HEK293 (cell line): ENCODE measurements at regions not wholly inside any gene's neighbourhood (a gene's known extent, or its start where the extent isn't known, plus 50 kb on each side); places are given as distances from the start of the nearest gene placed in this dataset.

Source experiments
- CTCF ChIA-PET: fragments of 350-600 bp; formaldehyde crosslinking; extraction: SDS; loops from one replicate; lab custom pipeline; 2021; ENCODE audit warnings: antibody characterized with exemption; lab: Yijun Ruan, JAX
- POLR2A ChIA-PET: fragments of 300-600 bp; formaldehyde crosslinking; extraction: SDS; loops from one replicate; lab custom pipeline; 2020; ENCODE audit warnings: antibody characterized with exemption, inconsistent platforms; lab: Yijun Ruan, JAX
- H3K27ac ChIP-seq: fragments of 200-500 bp; sonication (Bioruptor generic); 2 replicates; pipeline ENCODE4 v1.5.1; 2014; ENCODE audit warnings: low read depth, low read length, control low read depth, inconsistent platforms; ENCODE audit errors: extremely low read depth
- H3K36me3 ChIP-seq, 2 experiments: fragments of 200-500 bp in 1 of 2; sonication (Bioruptor generic) in 1 of 2; 1 replicate in 1 of 2; 2 replicates in 1 of 2; pipeline ENCODE4 v1.5.1; 2014 to 2017; ENCODE audit warnings: inconsistent platforms in 2 of 2, low read length in 2 of 2; ENCODE audit not compliant: control insufficient read depth in 2 of 2, insufficient read depth in 1 of 2
- H3K4me1 ChIP-seq: fragments of 200-500 bp; sonication (Bioruptor generic); 2 replicates; pipeline ENCODE4 v1.5.1; 2014; ENCODE audit warnings: mild to moderate bottlenecking, low read length, inconsistent platforms; ENCODE audit not compliant: control insufficient read depth, insufficient read depth
- H3K4me3 ChIP-seq: 2 replicates; pipeline ENCODE4 v1.5.1; 2011; ENCODE audit warnings: low read depth, mild to moderate bottlenecking, control low read depth, low read length, moderate library complexity
- H3K9me3 ChIP-seq: fragments of 200-500 bp; sonication (Bioruptor generic); 2 replicates; pipeline ENCODE4 v1.5.1; 2014; ENCODE audit warnings: low read depth, low read length, inconsistent platforms; ENCODE audit not compliant: control insufficient read depth, insufficient read depth
- GLI4 ChIP-seq: fragments of 450-650 bp; formaldehyde crosslinking; IDR thresholded peaks from 2 replicates; pipeline ENCODE4 v1.5.1; 2016; ENCODE audit warnings: missing biosample characterization, missing genetic modification characterization
- MEIS1 ChIP-seq: sonication (generic); formaldehyde crosslinking; IDR thresholded peaks from 2 replicates; pipeline ENCODE4 v1.8.1; 2022; ENCODE audit warnings: missing genetic modification reagents, mild to moderate bottlenecking, borderline replicate concordance
- PRDM1 ChIP-seq: fragments of 450-650 bp; formaldehyde crosslinking; IDR thresholded peaks from 2 replicates; pipeline ENCODE4; 2016; ENCODE audit warnings: missing biosample characterization, missing genetic modification characterization
- YY2 ChIP-seq: fragments of 450-650 bp; formaldehyde crosslinking; IDR thresholded peaks from 2 replicates; pipeline ENCODE4 v1.5.1; 2016; ENCODE audit warnings: missing biosample characterization, missing genetic modification characterization
- ZBTB26 ChIP-seq: fragments of 450-650 bp; formaldehyde crosslinking; optimal IDR thresholded peaks from 2 replicates; pipeline ENCODE3; 2016; ENCODE audit warnings: missing biosample characterization, mild to moderate bottlenecking, missing genetic modification characterization
- ZBTB44 ChIP-seq: fragments of 450-650 bp; IDR thresholded peaks from 2 replicates; pipeline ENCODE4 v1.5.1; 2018; ENCODE audit warnings: missing biosample characterization, mild to moderate bottlenecking, missing genetic modification characterization
- ZBTB48 ChIP-seq: fragments of 450-650 bp; formaldehyde crosslinking; IDR thresholded peaks from 2 replicates; pipeline ENCODE4 v1.5.1; 2016; ENCODE audit warnings: missing biosample characterization, missing genetic modification characterization
- ZFP37 ChIP-seq: fragments of 450-650 bp; formaldehyde crosslinking; IDR thresholded peaks from 2 replicates; pipeline ENCODE4 v1.5.1; 2016; ENCODE audit warnings: missing biosample characterization, missing genetic modification characterization
- ZNF112 ChIP-seq: fragments of 450-650 bp; formaldehyde crosslinking; IDR thresholded peaks from 2 replicates; pipeline ENCODE4 v1.5.0; 2017; ENCODE audit warnings: missing biosample characterization, missing genetic modification characterization
- ZNF148 ChIP-seq: fragments of 450-650 bp; formaldehyde crosslinking; IDR thresholded peaks from 2 replicates; pipeline ENCODE4 v1.5.0; 2017; ENCODE audit warnings: missing biosample characterization, missing genetic modification characterization, borderline replicate concordance
- ZNF184 ChIP-seq: fragments of 450-650 bp; IDR thresholded peaks from 2 replicates; pipeline ENCODE4 v1.5.1; 2018; ENCODE audit warnings: missing biosample characterization, mild to moderate bottlenecking, missing genetic modification characterization
- ZNF2 ChIP-seq: fragments of 450-650 bp; formaldehyde crosslinking; IDR thresholded peaks from 2 replicates; pipeline ENCODE4 v1.5.1; 2016; ENCODE audit warnings: missing biosample characterization, missing genetic modification characterization
- ZNF221 ChIP-seq: fragments of 450-650 bp; formaldehyde crosslinking; IDR thresholded peaks from 2 replicates; pipeline ENCODE4 v1.5.1; 2017; ENCODE audit warnings: missing biosample characterization, missing genetic modification characterization, borderline replicate concordance
- ZNF23 ChIP-seq: fragments of 450-650 bp; formaldehyde crosslinking; IDR thresholded peaks from 2 replicates; pipeline ENCODE4 v1.5.1; 2016; ENCODE audit warnings: missing biosample characterization, missing genetic modification characterization, borderline replicate concordance
- ZNF354C ChIP-seq: fragments of 450-650 bp; formaldehyde crosslinking; IDR thresholded peaks from 2 replicates; pipeline ENCODE4 v1.5.1; 2016; ENCODE audit warnings: missing biosample characterization, missing genetic modification characterization, low read depth, borderline replicate concordance
- ZNF391 ChIP-seq: fragments of 450-650 bp; formaldehyde crosslinking; IDR thresholded peaks from 2 replicates; pipeline ENCODE4 v1.5.1; 2016; ENCODE audit warnings: low read depth, missing biosample characterization, missing genetic modification characterization, borderline replicate concordance
- ZNF404 ChIP-seq: fragments of 450-650 bp; formaldehyde crosslinking; IDR thresholded peaks from 2 replicates; pipeline ENCODE4 v1.5.1; 2017; ENCODE audit warnings: missing biosample characterization, missing genetic modification characterization
- ZNF416 ChIP-seq: fragments of 450-650 bp; formaldehyde crosslinking; IDR thresholded peaks from 2 replicates; pipeline ENCODE4 v1.5.1; 2016; ENCODE audit warnings: missing biosample characterization, missing genetic modification characterization
- ZNF433 ChIP-seq: fragments of 450-650 bp; formaldehyde crosslinking; IDR thresholded peaks from 2 replicates; pipeline ENCODE4 v1.5.1; 2016; ENCODE audit warnings: missing biosample characterization, missing genetic modification characterization, low read depth
- ZNF660 ChIP-seq: fragments of 450-650 bp; IDR thresholded peaks from 2 replicates; pipeline ENCODE4 v1.5.1; 2018; ENCODE audit warnings: missing biosample characterization, mild to moderate bottlenecking, missing genetic modification characterization
- ZNF704 ChIP-seq: fragments of 450-650 bp; formaldehyde crosslinking; IDR thresholded peaks from 2 replicates; pipeline ENCODE4 v1.5.1; 2016; ENCODE audit warnings: missing biosample characterization, missing genetic modification characterization
- ZSCAN30 ChIP-seq: fragments of 450-650 bp; IDR thresholded peaks from 2 replicates; pipeline ENCODE4 v1.5.1; 2018; ENCODE audit warnings: missing biosample characterization, mild to moderate bottlenecking, missing genetic modification characterization, moderate library complexity

- Histone ChIP-seq H3K36me3 (no peaks in the 10 kb centered on the region), H3K4me1 (no peaks in the 10 kb centered on the region), H3K27ac (no peak overlapping the region), H3K9me3 (no peaks in the 10 kb centered on the region), H3K4me3 (no peak overlapping the region)
- POLR2A ChIA-PET: no interaction called here
- TF ChIP-seq ZNF433 (tag by site-specific recombination) (no peak), ZBTB26 (tag by site-specific recombination) (no peak), MEIS1 (no peak)
- CTCF ChIA-PET: interaction anchor here (0.8 kb wide), 1 partner anchor 1616 kb away, joined by 3 read pairs; no protein-coding TSS in a partner anchor
Observed at GRCh38 chr18:72336786-72337185, 207.4 kb downstream of the CBLN2 start.

- ChIA-PET POLR2A (no interaction called here), CTCF (interaction anchor here (0.7 kb wide), 1 partner anchor 32 kb away, joined by 3 read pairs; no protein-coding TSS in a partner anchor)
- no peak overlapping the region for H3K27ac ChIP-seq
- no peaks in the 10 kb centered on the region for H3K4me1 ChIP-seq
- H3K9me3 ChIP-seq: no peaks in the 10 kb centered on the region
- no peaks in the 10 kb centered on the region for H3K36me3 ChIP-seq
- H3K4me3 ChIP-seq: no peak overlapping the region
- no peak for TF ChIP-seq ZNF23
- TF ChIP-seq ZNF704 (tag by site-specific recombination): no peak
- TF ChIP-seq YY2 (tag by site-specific recombination): no peak
- no peak for TF ChIP-seq PRDM1 (tag by site-specific recombination)
- no peak for TF ChIP-seq ZBTB48 (tag by site-specific recombination)
- no peak for TF ChIP-seq ZNF112 (tag by site-specific recombination)
Observed at GRCh38 chr18:72329533-72329932, 214.6 kb downstream of the CBLN2 start.

- Histone ChIP-seq H3K9me3 (no peaks in the 10 kb centered on the region), H3K4me3 (no peak overlapping the region), H3K27ac (no peak overlapping the region), H3K4me1 (no peaks in the 10 kb centered on the region), H3K36me3 (no peaks in the 10 kb centered on the region)
- ChIA-PET CTCF (no interaction called here), POLR2A (no interaction called here)
- TF ChIP-seq ZFP37 (tag by site-specific recombination): no peak
- TF ChIP-seq ZNF184 (tag by site-specific recombination): no peak
- no peak for TF ChIP-seq ZNF2 (tag by site-specific recombination)
Observed at GRCh38 chr18:72325307-72325706, 218.8 kb downstream of the CBLN2 start.

- H3K36me3 ChIP-seq: no peaks in the 10 kb centered on the region
- CTCF ChIA-PET: no interaction called here
- TF ChIP-seq ZNF148 (tag by site-specific recombination) (no peak), ZNF354C (no peak), ZNF416 (tag by site-specific recombination) (no peak), ZNF221 (tag by site-specific recombination) (no peak), ZSCAN30 (tag by site-specific recombination) (no peak), ZBTB44 (tag by site-specific recombination) (no peak), ZNF660 (tag by site-specific recombination) (no peak), ZNF404 (tag by site-specific recombination) (no peak), ZNF391 (tag by site-specific recombination) (no peak), GLI4 (tag by site-specific recombination) (no peak)
- TF ChIP-seq, all 188 proteins: peak for 0
- Histone ChIP-seq H3K4me3 (no peak overlapping the region), H3K4me1 (no peaks in the 10 kb centered on the region), H3K9me3 (no peaks in the 10 kb centered on the region), H3K27ac (no peak overlapping the region)
- POLR2A ChIA-PET: no interaction called here
Observed at GRCh38 chr18:72324677-72325076, 219.5 kb downstream of the CBLN2 start.
